ENCODE measurements at regions not wholly inside any gene's neighbourhood (a gene's known extent, or its start where the extent isn't known, plus 50 kb on each side); places are given as distances from the start of the nearest gene placed in this dataset.

- no peak for ATAC-seq
- no peaks in the 10 kb centered on the region for H3K36me3 ChIP-seq
- TF ChIP-seq POLR2AphosphoS5 (IDR thresholded peaks at IDR 0.05), result no peak
- TF ChIP-seq POLR2A (IDR thresholded peaks at IDR 0.05), result no peak
- TF ChIP-seq CTCF (IDR thresholded peaks at IDR 0.05), result no peak
- TF ChIP-seq EP300 (IDR thresholded peaks at IDR 0.05), result no peak
- no peak overlapping the region for H3K27ac ChIP-seq
- no peaks in the 10 kb centered on the region for H3K9me3 ChIP-seq
- H3K4me3 ChIP-seq, result no peak overlapping the region
- H3K4me1 ChIP-seq, result no peaks in the 10 kb centered on the region
- WGBS, 2 donors (ENCODE audit: low coverage in 1 of 2), result 82 to 93% methylated on average over 2 to 3 of the region's 3 CpGs
- no peaks in the 10 kb centered on the region for H3K27me3 ChIP-seq
Measured at GRCh38 chr10:91150631-91151030, 69.8 kb upstream of the PCGF5 start.

- TF ChIP-seq EP300 (IDR thresholded peaks at IDR 0.05) (no peak), POLR2A (IDR thresholded peaks at IDR 0.05) (no peak), POLR2AphosphoS5 (IDR thresholded peaks at IDR 0.05) (no peak), CTCF (IDR thresholded peaks at IDR 0.05) (no peak)
- Histone ChIP-seq H3K27ac (no peak overlapping the region), H3K4me3 (no peak overlapping the region), H3K27me3 (no peaks in the 10 kb centered on the region), H3K4me1 (no peaks in the 10 kb centered on the region), H3K36me3 (no peaks in the 10 kb centered on the region), H3K9me3 (no peaks in the 10 kb centered on the region)
- 91 to 100% methylated on average over 2 to 13 of the region's 29 CpGs for WGBS, 2 donors (ENCODE audit: low coverage in 1 of 2)
- no peak for ATAC-seq
Measured at GRCh38 chr10:91153508-91153907, 67.0 kb upstream of the PCGF5 start.

- ATAC-seq, result no peak
- Histone ChIP-seq H3K36me3 (no peaks in the 10 kb centered on the region), H3K27ac (no peak overlapping the region), H3K27me3 (no peaks in the 10 kb centered on the region), H3K4me1 (no peaks in the 10 kb centered on the region), H3K4me3 (no peak overlapping the region), H3K9me3 (no peaks in the 10 kb centered on the region)
- TF ChIP-seq POLR2A (IDR thresholded peaks at IDR 0.05) (no peak), CTCF (IDR thresholded peaks at IDR 0.05) (no peak), EP300 (IDR thresholded peaks at IDR 0.05) (no peak), POLR2AphosphoS5 (IDR thresholded peaks at IDR 0.05) (no peak)
- 72 to 83% methylated on average over 2 of the region's 2 CpGs for WGBS, 2 donors (ENCODE audit: low coverage in 1 of 2)
Measured at GRCh38 chr10:91154842-91155241, 65.6 kb upstream of the PCGF5 start.

GRCh38 chr10:91156196-91156595, 64.3 kb upstream of the PCGF5 start:
- H3K4me1 ChIP-seq, result no peaks in the 10 kb centered on the region
- no peak for ATAC-seq
- H3K36me3 ChIP-seq, result no peaks in the 10 kb centered on the region
- TF ChIP-seq EP300 (IDR thresholded peaks at IDR 0.05) (no peak), POLR2AphosphoS5 (IDR thresholded peaks at IDR 0.05) (no peak)
- H3K4me3 ChIP-seq, result no peak overlapping the region
- H3K9me3 ChIP-seq, result no peaks in the 10 kb centered on the region
- 67 to 78% methylated on average over 2 of the region's 2 CpGs for WGBS, 2 donors (ENCODE audit: low coverage in 1 of 2)
- no peaks in the 10 kb centered on the region for H3K27me3 ChIP-seq
- no peak overlapping the region for H3K27ac ChIP-seq

- no peaks in the 10 kb centered on the region for H3K9me3 ChIP-seq
- H3K27me3 ChIP-seq, result no peaks in the 10 kb centered on the region
- TF ChIP-seq POLR2AphosphoS5 (IDR thresholded peaks at IDR 0.05) (no peak), CTCF (IDR thresholded peaks at IDR 0.05) (no peak), EP300 (IDR thresholded peaks at IDR 0.05) (no peak), POLR2A (IDR thresholded peaks at IDR 0.05) (no peak)
- H3K4me3 ChIP-seq, result no peak overlapping the region
- ATAC-seq, result no peak
- peaks cover 0 to 17% (median 0%) of the 10 kb centered on the region in 3 donors for H3K4me1 ChIP-seq
- H3K36me3 ChIP-seq, result no peaks in the 10 kb centered on the region
- WGBS, 2 donors (ENCODE audit: low coverage in 1 of 2), result 60 to 74% methylated on average over 2 of the region's 2 CpGs
- no peak overlapping the region for H3K27ac ChIP-seq
Measured at GRCh38 chr10:91159254-91159783, 61.1 kb upstream of the PCGF5 start.
